Fibroblast of lung (primary cell): ENCODE measurements at regions not wholly inside any gene's neighbourhood (a gene's known extent, or its start where the extent isn't known, plus 50 kb on each side); places are given as distances from the start of the nearest gene placed in this dataset.

Experiments used
- EZH2 ChIP-seq: IDR thresholded peaks from 2 replicates; pipeline ENCODE4 v1.5.1; 2012; ENCODE audit warnings: low read length, control low read depth, mild to moderate bottlenecking; ENCODE audit errors: missing control alignments
- TF ChIP-seq, protein P1 (sequence below), 2 donors: IDR thresholded peaks in 1 of 2; conservative IDR thresholded peaks in 1 of 2; 1 replicate in 1 of 2; 2 replicates in 1 of 2; pipeline ENCODE4 v1.5.1; 2011 to 2012; ENCODE audit warnings: low read length in 2 of 2, control low read depth in 1 of 2, inconsistent platforms in 1 of 2, low read depth in 1 of 2, mild to moderate bottlenecking in 1 of 2

DNA sequence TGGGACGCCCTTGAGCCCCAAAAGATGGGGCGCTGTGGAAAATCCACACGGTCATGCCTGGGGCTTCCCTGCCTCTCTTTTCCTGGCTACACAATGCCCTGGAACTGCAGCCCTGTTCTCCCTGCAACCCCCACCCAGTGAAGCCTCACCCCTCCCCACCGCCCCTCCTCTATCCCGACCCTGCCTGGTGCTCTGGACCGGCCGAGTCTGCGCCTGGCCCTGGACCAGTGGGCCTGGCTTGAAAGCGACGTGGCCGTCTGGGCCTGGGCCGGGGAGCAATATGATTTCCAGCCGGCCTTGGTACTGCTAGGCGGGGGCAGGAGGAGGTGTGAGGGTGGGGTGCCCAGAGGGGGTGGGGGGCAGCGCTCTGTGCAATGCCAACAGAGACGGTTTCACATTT lies 71.0 kb upstream of the RNU6ATAC start:
- TF ChIP-seq, protein P1, sequence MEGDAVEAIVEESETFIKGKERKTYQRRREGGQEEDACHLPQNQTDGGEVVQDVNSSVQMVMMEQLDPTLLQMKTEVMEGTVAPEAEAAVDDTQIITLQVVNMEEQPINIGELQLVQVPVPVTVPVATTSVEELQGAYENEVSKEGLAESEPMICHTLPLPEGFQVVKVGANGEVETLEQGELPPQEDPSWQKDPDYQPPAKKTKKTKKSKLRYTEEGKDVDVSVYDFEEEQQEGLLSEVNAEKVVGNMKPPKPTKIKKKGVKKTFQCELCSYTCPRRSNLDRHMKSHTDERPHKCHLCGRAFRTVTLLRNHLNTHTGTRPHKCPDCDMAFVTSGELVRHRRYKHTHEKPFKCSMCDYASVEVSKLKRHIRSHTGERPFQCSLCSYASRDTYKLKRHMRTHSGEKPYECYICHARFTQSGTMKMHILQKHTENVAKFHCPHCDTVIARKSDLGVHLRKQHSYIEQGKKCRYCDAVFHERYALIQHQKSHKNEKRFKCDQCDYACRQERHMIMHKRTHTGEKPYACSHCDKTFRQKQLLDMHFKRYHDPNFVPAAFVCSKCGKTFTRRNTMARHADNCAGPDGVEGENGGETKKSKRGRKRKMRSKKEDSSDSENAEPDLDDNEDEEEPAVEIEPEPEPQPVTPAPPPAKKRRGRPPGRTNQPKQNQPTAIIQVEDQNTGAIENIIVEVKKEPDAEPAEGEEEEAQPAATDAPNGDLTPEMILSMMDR (conservative IDR thresholded peaks at IDR 0.05 in 1 of 2, IDR thresholded peaks at IDR 0.05 in 1 of 2; ENCODE audit: low read depth in 1 of 2, low read length in 2 of 2), result no peak
- no peak for TF ChIP-seq EZH2
